Germinal center (tissue), 1 donor: ENCODE measurements at regions not wholly inside any gene's neighbourhood (a gene's known extent, or its start where the extent isn't known, plus 50 kb on each side); places are given as distances from the start of the nearest gene placed in this dataset.

Source experiments
- DNase-seq: peaks from one replicate; pipeline ENCODE4 v3.0.0; 2012; ENCODE audit warnings: mixed read lengths, low spot score

DNA sequence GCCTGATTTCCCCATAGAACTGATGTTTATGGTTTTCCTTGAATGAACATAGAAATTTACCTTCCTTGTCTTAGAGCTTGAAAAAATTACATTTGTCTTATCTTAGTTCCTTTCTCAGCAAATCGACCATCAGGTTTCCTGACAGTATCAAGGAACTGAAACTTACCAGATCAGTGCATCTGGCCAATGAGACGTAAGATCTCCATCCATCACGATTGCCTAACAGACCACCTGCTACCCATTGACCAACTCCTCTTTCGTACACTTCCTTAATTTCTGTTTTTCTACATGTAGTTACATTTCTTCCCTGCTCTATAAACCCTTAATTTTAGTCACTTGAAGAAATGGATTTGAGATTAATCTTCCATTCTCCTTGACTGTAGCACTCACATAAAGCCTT, 57.4 kb upstream of the TMPRSS15 start:
- no peak for DNase-seq

DNA sequence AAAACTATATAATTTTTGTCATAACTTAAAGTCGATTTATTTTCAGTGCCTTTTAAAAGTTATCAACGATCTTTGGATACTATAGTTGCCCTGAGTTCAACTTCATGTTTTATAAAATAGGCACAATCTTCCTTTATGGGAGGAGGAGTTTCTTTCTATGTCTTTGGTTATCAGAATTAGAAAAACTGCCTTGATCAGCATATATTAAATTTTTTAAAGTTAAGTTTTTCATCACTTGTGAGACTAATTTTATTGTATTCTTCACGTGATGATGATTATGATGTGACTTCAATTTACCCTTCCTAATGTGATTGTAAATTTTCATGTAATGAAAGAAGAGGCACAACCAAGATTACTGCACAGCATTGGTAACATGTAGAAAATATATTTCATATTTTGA, 58.2 kb upstream of the TMPRSS15 start:
- no peak for DNase-seq

DNA sequence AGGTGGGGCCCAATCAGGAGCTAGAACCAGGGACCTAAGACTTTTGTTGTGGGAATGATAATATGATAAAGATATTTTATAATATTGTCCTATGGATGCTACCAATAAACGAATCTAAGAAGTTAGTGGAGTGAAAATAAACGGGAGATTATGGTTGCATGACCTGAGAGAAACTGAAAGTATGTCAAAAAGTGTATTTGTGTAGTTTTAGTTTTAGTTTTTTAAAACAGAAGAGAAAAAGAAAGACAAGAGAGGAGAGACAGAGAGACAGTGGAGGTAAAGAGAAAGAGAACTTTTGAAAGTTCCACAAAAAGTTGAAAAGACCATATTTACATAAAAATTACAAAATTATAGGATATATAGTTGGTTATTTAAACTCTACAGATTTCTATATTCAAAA, 64.1 kb upstream of the TMPRSS15 start:
- DNase-seq: no peak

DNA sequence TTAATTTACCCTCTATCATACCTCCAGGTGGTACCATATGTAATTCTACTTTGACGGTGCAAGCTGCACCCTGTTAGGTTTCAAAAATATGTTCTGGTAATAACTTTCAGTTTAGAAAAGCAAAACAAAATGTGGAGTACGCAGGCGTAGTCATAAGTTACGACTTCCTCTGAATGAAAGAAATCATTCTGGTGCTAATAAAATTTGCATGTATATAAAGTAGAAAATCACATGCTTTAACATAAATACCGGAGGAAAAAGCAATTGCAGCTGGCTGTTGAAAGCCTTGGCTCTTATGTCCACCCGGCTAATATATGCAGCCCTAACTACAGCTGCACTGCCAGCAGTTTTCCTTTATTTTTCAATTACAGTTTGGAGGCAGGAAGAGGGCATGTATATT, 65.2 kb upstream of the TMPRSS15 start:
- DNase-seq: no peak

DNA sequence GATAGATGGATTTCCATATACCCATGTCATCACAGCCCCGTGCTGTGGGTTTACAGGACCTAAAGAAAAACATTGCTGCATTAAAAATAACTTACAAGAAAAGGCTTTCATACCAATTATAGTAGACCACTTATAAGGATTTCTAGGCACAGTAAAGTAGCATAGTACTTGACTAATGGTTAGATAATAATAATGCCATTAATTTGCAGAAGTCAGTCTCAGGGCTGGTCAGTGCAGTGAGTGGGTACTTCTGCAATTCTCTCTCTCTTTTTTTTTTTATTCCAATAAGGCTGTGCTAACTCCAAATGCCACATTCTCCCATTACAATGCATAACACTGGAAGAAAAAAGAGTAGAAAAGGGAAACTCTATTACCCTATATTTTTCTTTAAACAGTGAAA, 73.1 kb upstream of the TMPRSS15 start:
- DNase-seq: no peak

DNA sequence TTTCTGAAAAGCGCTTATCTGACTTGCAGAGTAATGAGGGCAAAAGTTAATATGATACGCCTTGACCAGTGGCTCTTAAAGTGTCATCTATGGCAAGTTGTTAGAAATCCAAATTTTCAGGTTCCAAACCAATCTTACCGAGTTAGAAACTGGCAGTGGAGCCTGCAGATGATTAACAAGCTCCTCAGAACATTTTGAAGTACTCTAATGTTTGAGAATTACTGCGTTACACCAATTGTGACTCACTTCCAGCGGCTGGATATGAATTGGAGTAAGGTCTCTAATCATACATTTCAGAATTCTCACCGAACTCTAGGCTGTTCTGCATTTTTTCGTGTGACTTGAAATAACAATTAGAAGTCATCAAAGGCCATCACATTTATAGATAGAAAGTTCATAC, 73.5 kb upstream of the TMPRSS15 start:
- no peak for DNase-seq

DNA sequence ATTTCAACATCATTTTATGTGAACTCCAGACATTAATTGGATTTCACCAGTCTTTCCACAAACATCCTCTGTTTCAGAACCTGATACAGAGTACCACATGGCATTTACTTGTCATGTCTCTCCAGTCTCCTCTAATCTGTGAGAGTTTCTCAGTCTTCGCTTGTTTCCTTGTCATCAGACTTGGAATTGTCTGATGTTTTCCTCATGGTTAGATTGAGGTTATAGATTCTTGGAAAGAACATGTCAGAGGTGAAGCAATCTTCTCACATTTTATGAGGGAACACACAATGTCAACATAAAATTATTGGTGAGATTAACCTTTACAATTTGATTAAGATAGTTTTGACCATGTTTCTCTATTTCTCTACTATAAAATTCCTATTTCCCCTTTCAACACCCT, 74.9 kb upstream of the TMPRSS15 start:
- DNase-seq: no peak

DNA sequence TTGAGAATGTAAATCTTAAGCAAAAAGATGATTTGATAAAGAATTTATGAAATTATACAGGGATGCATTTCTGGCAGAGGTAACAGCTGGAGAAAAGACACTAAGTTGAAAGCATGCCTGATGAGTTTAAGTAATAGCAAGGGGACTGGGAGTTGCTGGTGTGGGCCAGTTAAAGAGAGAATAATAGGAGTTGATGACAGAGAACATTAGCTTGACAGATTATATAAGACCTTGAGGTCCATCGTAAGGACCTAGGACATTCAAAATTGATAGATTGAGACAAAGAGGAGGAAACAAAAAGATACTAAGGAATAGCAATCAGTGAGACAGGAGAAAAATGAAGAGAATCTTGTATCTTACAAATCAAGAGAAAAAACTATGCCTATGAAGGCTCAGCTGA, 84.7 kb upstream of the TMPRSS15 start:
- no peak for DNase-seq

DNA sequence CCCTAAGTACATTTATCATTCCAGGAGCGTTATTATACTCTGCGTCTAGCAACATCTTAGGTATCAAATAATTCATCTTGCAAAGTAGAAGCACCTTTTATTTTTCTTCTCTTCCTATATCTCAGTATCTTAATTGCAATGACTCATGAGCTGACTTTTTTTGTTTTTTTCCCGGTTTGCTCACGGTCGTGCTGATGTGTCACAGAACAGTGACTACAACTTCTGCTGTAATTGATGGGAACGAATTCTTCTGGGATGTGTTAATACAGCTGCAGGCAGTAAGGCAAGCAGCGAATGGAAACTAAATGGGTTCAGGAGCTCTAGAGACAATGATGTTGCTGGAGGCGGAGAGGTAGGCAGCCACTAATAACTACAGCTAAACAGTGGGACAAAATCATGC, 89.8 kb upstream of the TMPRSS15 start:
- DNase-seq: no peak

DNA sequence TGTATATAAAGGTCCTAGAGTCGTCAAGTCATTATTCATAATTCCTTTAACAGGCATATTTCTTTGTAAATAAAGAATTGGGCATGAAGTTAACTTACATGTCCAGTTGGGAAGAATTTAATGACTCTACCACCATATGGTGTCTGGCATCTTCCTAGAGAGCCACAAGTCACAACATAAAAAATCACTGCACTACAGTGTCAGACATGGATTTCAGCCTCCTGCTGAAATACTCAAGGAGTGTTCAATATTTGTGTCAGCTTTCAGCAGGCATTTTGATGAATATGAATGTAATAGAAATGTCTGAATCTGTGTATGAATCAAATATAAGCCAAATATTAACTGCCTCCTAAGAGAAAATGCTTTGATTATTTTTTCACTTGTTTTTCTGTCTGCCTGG, 91.9 kb upstream of the TMPRSS15 start:
- DNase-seq: no peak

DNA sequence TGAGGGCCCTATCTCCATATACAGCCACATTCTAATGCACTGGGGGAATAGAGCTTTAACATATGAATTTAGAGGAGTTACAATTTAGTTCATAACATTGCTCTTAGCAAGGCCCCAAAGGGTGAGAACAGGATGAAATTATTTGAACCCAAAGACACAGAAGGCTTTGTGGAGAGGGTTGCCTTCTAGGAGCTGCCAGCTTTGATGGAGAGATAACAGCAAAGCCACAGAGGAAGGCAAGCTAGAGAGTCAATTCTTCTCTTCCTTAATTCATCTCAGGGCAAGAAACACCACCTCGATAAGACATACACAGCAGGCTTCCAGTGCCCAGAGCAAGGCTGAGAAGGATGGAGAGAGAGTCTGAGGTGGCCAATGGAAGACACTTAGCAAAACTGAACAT, 94.8 kb upstream of the TMPRSS15 start:
- no peak for DNase-seq

DNA sequence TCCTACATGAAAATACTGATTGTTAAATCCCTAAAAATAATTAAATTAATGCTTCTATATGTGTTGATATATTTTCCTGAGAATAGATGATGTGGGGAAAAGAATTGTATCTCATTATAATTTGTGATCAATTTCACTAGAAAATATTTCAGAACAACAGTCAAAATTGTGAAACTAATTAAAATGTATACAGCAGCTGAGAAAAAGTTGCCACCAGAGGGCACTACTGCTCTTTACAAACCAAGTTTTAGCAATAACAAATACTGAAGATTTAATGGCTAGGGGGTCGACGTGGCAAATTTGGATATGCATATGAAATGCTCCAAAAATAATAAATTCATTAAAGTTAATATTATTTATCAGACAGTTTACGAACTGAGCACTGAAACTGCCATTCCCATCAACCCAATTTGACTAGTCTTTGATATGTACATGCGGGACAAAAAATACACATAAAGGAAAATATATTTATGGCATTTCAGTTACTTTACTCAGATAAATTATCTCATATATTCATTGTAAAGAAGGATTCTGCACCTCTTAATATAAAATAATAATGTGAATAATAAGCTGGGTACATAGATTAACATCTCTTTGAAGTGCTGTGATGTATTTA, 96.3 kb upstream of the TMPRSS15 start:
- peak; percentile 1 for DNase-seq

DNA sequence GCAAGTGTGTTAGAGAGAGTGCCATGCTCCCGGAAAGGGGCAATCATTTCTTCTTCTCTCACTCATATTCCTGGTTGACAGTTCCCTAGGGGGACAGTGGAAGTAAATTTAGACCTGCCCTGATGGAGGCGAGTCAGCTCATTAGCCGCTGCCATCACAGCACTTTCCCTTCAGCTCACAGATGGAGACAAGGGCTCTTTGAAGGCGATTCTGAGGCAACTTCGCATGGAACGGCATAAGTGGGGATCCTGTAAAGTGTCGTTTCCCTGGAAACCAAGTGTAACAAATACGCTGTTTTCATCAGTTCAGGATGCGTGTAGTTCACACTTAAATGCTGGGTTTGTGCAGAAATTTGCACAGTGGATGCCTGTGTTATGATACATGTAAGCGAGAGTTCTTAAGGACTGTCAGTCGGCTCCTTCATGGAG, 114.5 kb upstream of the TMPRSS15 start:
- DNase-seq: no peak

DNA sequence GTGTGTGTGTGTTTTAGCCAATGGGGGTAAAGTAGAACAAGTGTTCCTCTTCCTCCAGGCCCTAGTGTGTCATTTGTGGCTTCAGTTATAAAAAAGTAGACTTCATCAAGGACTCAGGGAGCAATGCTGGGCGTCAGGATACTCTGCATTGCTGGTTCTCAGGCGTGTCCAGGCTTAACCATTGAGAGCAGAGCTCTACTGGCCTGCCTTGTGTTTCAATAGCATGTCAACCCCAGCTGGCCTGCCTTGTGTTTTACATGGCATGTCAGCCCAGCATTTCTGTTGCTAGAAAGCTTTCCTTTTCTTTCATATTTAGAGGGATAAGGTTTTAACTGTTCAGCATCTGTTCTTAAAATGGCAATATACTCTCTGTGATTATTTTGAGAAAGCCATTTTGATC, 117.6 kb upstream of the TMPRSS15 start:
- DNase-seq: no peak

DNA sequence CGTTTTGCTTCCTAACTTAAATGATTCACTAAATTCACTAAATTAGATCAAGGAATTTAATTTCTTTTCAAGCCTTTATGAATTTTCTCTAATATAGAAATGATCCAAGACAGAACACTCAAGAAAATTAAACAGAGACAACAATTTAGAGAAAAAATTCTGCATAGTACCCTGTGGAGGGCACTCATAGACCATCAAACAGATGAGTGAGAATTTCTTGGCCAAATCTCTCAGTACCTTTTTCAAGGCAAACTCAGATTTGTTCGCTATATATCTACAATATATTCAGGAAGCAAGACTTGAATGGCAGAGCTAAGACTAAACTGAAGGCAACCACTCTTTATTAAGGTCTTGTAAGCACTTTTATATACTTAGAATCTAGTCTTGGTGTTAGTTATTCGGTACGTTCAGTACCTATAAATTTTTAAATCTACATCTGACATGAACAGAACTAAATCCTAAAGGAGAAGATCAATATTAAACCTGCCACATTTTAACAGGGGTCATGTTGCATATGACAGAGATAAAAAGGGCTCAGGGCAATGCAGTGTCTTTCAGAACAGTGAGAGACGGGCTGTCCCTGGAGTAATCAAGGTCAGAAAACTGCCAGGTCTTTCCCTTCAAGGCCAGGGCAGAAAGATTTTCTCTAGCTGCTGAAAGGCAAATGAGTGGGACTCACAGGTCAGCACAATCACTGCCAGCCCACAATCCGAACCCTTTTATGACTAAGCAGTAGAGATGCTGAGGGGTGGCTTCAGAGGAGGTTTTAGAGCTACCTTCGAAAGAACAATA, 118.8 kb upstream of the TMPRSS15 start:
- no peak for DNase-seq

DNA sequence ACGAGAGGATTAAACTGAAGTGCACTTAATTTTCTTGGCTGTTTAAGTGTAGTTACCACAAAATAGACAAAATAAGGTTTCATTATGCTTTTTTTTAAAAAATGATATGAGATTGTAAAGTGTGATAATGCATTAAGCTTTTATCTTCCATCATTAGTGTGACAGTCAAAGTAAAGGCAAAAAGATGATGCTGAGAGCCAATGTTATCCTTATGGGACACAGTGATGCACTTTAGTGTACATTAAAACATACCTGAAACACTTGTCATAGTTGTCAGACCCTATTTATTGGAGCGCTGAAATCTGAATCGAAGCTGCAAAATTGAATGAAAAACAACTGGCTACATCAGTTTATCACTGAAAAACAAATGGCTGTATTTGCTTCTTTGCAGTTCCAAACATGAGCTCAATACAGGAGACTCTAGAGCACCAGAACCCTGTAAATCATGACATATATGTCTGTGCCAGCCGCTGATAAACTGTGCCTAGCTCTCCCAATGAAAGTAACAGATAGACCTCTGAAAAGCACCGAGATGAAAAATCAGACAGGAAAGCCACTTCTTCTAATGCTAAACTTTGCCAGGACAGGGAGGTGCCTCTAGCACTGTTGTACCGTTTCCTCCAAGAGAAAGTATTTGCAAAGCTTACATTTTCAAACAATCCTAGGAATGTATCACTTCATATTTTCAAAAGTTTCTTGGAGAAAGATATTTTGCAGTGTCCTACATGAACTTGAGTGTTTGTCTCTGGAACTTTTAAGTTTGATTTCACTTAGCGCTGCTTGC, 120.7 kb upstream of the TMPRSS15 start:
- no peak for DNase-seq

DNA sequence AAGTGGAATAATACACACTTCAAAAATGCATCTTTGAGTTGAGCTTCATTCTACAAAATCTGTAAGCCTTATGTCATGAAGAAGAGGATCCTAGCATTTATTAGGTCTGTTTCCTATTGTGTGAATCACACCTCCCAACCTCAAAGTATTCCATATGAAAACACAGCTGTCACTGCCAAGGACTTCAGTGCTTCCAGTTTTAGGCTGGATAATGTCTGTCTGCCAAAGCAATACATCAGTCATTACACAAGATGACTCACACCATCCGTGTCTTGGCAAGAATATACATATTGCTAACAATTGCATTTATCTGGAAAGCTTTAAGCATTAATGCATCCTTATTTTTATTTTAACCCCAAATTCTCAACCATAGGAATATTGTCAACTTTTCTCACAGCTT, 125.7 kb upstream of the TMPRSS15 start:
- no peak for DNase-seq

DNA sequence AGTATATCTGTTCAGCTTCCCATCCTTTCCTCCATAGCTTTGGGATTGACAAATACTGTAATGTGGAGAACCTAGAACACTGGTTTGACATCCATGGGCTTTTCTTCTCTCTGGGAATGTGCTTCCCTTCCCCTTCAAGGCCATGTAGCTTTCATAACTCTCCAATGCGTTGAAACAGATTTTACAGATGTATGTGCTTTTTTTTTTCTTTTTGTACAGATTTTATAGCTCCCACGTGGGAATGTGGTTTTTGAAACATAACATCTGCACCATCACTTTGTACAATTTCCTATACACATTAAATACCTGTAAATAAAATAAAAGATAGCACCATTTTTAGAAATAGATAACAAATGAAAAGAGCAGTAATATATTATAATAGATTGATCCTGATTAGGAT, 138.5 kb upstream of the TMPRSS15 start:
- DNase-seq: no peak

DNA sequence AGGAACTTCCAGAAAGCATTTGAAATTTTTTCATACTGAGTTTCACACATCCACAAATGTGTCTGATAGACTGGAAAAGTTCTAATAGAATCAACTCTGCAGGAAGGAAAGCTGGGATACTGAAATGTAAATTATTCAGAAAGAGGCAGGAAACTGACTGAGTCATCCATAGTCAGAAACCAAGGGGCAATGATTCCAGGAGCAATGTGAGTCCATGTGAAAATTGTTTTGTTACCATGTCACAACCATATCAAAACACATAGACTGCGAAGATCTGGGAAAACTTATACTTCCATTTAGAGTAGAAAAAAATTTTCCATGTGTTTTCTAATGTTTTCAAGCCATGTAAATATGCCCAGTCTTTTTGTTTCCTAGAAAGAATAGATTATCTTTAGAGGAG, 142.3 kb upstream of the TMPRSS15 start:
- no peak for DNase-seq

DNA sequence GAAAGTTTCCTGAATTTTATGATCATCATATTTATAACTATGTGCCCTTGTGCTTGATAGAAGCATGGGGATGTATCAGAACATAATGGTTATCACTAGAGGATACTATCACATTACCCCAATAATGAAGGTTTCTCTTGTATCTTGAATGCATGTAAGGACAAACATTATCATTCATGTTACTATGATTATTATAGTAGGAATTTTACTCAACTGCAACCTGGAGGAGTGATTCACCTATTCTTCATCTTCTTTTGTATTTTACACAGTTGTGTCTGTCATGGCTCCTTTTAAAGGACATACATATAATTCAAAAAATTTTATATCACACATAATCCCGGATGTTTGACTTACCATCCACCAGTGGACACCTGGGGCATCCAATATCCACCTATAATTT, 143.8 kb upstream of the TMPRSS15 start:
- no peak for DNase-seq

DNA sequence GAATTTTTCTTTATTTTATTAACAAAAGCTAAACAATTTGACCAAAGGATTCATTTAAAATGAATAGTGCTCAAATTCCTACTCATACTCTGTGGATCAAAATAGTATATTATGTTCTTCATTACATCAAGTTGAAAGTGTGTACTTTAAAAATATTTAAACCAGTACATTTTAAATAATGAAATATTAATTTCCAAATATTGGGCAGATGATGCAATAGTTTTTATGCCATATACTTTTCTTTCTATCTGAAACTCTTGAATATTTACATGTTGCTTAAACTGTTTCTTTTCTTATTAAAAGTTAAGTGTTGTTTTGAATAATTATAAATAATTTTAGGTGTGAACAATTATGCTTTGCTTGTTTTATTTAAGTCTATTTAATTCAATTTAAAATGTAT, 144.7 kb upstream of the TMPRSS15 start:
- DNase-seq: no peak

DNA sequence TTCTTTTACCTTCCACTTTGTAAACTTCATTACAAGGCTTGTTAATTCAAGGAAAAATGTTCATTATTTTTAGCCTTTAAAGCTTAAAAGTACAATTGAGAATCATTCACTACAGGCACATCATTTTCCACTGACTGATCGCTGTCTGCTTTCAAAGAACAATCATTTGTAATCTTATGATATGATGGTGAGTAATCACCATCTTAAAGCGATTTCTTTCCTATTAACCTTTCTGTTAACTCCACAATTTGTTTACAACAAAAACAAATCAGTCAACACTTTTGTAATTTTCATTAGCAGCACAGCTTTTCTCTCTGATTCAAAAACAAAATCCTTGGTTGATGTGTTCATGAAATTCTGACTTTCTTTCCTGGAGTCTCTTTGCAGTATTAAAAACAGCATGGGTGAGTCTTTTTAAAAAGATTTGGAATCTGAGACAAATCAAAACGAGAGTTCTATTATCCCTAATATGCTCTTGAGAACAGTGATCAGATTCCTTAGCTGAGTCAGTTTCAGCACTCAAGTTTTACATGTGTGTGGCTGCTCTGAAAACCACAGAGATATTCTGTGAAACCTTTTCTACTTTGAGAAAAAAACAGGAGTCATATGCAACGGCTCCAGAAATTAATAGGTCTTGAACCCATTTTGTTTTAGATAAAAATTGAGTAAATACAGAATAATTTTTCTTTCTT, 145.8 kb upstream of the TMPRSS15 start:
- DNase-seq: no peak

DNA sequence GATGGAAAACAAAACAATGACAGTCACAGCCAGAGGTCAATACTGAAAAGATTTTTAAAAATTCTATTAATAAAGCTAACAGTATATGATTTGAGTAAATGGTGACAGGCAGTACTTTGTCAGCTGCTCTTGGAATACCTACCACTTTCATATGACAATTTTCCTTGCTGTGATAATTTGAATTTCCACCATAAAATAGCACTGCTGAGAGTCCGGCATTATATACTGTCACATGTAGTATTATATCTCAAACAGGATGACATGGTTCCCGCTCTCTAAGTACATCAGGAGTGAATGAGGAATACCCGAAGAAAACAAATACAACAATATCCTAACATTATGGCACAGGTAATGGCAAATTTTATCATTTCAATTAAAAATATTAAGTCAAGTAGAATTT, 146.8 kb upstream of the TMPRSS15 start:
- no peak for DNase-seq
